GM13977 (cell line): ENCODE measurements at regions not wholly inside any gene's neighbourhood (a gene's known extent, or its start where the extent isn't known, plus 50 kb on each side); places are given as distances from the start of the nearest gene placed in this dataset.

Source experiments
- DNase-seq: peaks from one replicate; pipeline ENCODE4 v3.0.0; 2012; ENCODE audit warnings: low spot score
- in situ Hi-C: fragments of 300-500 bp; cut with MboI; formaldehyde crosslinking; loops from one replicate; pipeline ENCODE4 v1.12.0; 2022; ENCODE audit warnings: low sequenced_read_pairs, low pct_unique_long_range_greater_than_20kb, mixed read lengths, inconsistent platforms; ENCODE audit not compliant: unreplicated experiment
- TF ChIP-seq, protein P1 (sequence below): IDR thresholded peaks from 2 replicates; pipeline ENCODE4 v1.5.1; 2012; ENCODE audit warnings: mild to moderate bottlenecking, control low read depth; ENCODE audit not compliant: insufficient read depth; ENCODE audit errors: extremely low read depth, missing control alignments

DNA sequence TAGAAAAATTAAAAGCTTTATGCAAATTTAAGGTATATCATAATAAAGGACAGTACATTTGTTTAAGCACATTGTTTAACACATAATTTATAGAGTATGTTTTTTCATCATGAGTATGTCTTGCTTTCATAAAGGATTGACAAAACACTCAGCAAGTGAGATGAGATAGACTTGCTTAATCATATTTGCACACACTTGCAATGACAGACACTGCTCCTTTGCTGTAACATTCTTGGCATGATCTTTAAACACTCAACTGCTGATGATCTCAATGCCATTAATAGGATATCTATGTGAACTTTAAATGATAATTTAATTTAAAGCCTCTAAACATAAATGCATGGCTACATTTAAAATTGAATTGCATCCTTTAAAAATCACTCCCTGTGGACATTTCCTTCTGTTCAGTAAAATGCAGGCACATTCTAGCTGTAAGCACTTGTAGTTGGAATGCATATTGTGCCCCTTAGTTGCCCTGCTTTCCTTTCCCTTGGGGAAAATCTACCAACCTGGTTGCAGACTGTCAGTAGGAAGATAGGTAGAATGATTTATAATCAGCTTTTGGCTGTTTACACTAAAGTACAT is 979.0 kb downstream of the TMTC2 start:
- in situ Hi-C loops: no loop called here
- no peak for DNase-seq
- TF ChIP-seq, protein P1, sequence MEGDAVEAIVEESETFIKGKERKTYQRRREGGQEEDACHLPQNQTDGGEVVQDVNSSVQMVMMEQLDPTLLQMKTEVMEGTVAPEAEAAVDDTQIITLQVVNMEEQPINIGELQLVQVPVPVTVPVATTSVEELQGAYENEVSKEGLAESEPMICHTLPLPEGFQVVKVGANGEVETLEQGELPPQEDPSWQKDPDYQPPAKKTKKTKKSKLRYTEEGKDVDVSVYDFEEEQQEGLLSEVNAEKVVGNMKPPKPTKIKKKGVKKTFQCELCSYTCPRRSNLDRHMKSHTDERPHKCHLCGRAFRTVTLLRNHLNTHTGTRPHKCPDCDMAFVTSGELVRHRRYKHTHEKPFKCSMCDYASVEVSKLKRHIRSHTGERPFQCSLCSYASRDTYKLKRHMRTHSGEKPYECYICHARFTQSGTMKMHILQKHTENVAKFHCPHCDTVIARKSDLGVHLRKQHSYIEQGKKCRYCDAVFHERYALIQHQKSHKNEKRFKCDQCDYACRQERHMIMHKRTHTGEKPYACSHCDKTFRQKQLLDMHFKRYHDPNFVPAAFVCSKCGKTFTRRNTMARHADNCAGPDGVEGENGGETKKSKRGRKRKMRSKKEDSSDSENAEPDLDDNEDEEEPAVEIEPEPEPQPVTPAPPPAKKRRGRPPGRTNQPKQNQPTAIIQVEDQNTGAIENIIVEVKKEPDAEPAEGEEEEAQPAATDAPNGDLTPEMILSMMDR: no peak

DNA sequence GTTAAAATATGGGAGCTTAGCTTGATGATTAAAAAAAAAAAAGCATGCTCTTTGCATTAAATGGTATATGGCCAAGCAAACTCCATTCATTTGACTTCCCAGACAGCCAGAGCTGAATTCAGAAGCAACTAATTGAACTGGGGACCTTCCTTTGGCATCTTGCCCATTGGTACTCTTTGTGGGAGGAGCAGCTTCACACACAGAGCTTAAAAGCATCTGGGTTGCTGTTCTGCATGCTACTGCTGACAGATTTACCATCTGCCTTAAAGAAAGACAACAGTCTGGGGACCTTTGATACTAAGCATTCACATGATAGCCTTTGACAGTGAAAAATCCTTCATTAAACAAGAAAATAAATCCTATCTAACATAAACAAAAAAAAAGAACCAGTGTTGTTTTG is 977.9 kb downstream of the TMTC2 start:
- in situ Hi-C loops: no loop called here
- TF ChIP-seq, protein P1: no peak
- no peak for DNase-seq

DNA sequence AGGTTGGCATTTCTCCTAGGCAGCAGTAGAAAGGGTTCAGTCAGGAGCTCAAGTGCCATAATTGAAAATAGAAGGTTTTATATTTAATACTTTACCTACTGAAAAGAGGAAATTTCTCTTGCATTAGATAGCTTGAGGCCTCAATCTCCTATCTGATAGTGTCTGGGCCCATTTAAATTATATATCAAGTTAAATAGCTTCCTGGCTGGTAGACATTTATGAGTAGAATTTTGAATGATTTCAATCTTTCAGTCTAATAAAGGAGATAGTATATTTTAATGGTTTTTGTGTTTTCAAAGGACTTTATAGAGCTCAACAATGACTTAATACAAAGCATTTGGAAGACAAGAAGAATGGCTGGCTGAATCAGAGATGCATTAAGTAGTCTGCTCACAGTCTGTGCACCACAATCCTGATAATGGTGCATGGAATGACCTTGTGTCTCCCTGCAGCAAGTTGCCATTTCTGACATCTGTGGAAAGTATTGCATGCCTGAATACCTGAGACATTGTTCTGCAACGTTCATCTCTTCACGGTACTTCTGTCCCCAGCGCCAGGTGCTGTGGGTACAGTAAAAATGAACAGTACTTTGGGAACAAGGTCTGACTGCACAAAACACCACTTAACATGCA is 974.1 kb downstream of the TMTC2 start:
- DNase-seq: no peak
- in situ Hi-C loops: no loop called here
- TF ChIP-seq, protein P1: no peak

DNA sequence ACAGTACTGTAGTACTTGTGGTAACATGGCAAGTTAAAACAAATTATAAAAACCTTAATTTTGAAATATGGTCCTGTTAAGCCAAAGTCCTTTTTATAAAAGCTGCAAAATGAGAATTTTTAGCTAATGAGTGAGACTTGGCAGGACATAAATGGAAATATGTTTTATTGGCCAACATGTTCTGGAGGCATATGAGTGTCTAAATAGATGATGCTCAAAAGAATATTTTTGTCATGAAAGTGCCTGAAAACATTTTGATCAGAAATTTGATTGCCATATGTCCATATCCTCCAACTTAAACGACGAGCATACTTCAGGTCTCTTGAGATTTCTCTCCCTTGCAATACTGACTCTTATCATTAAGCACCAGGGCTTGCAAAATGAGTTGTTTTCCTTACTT is 972.6 kb downstream of the TMTC2 start:
- in situ Hi-C loops: no loop called here
- no peak for DNase-seq
- TF ChIP-seq, protein P1: no peak

DNA sequence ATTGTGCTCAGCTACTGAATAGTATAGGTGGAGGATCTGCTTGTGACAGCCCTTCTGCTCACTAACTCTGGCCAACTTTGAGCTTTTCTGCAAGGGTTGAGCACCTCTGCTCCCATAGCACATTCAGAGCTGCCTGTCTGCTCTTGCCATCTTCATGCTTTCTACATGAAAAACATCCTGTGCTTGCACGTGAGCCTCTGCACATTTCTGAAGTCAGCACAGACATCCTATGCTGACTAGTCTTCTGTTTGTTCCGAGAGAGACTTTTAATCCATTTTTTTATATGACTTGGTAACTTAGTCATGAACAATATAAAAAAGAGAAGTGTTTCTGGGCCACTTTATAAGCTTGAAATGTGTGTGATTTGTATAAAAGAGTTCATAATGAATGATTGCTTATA is 969.3 kb downstream of the TMTC2 start:
- TF ChIP-seq, protein P1: no peak
- in situ Hi-C loops: no loop called here

DNA sequence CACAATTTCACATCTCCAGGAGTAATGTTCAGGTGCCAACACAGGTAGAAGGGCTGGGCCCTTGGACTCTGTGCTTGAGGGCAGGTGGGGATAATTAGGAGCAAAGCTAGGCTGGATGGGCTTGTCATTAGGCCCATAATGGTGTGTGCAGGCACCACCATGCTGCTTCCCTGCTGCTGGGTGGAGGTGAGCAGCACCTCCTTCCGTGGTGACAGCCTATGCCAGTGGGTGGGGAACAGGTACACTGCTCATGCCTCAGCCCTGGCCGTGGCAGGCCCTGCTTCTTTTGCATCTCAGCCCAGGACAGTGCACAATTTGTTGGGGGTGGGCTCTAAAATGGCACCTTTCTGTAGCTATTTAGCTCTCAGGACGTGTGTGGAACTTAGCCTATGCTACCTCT is 955.5 kb downstream of the TMTC2 start:
- in situ Hi-C loops: no loop called here
- DNase-seq: no peak
- TF ChIP-seq, protein P1: no peak

More for the DNA sequence above, 969.3 kb downstream of the TMTC2 start:
- DNase-seq: no peak
